H1 (cell line): ENCODE measurements at regions not wholly inside any gene's neighbourhood (a gene's known extent, or its start where the extent isn't known, plus 50 kb on each side); places are given as distances from the start of the nearest gene placed in this dataset.

Experiments
- CTCF ChIA-PET: fragments of 300-600 bp; sonication (Branson Sonifier 250); formaldehyde crosslinking; loops from one replicate; lab custom pipeline; 2021; ENCODE audit not compliant: partially characterized antibody; lab: Charles Lee
- POLR2A ChIA-PET: fragments of 300-600 bp; sonication (Branson Sonifier 250); formaldehyde crosslinking; loops from one replicate; lab custom pipeline; 2021; ENCODE audit warnings: inconsistent platforms; ENCODE audit not compliant: partially characterized antibody; lab: Charles Lee
- DNase-seq, 2 experiments: peaks; one replicate each; pipeline versions ENCODE4 v3.0.0 to v3.0.0-alpha.2; 2010 to 2022; ENCODE audit warnings: low spot score in 2 of 2, low read depth in 1 of 2, mixed read lengths in 1 of 2
- FAIRE-seq: peaks from 2 replicates; lab custom pipeline; 2011; peaks lifted over from hg19 to GRCh38; lab: Jason Lieb, UNC
- H2AFZ ChIP-seq: 2 replicates; pipeline ENCODE4 v1.8.1; 2012; ENCODE audit warnings: low read length, inconsistent platforms
- H2AK5ac ChIP-seq: 2 replicates; pipeline ENCODE4 v1.6.1; 2013; ENCODE audit warnings: low read depth, low read length
- H2BK120ac ChIP-seq: replicated peaks from 2 replicates; pipeline ENCODE3; 2013; ENCODE audit warnings: low read depth, low read length, inconsistent platforms
- H2BK12ac ChIP-seq: 2 replicates; pipeline ENCODE4 v1.6.1; 2013; ENCODE audit warnings: low read depth, low read length
- H2BK15ac ChIP-seq: 2 replicates; pipeline ENCODE4 v1.6.1; 2013; ENCODE audit warnings: low read length
- H2BK20ac ChIP-seq: 2 replicates; pipeline ENCODE4 v1.6.1; 2013; ENCODE audit warnings: low read length
- H2BK5ac ChIP-seq: 2 replicates; pipeline ENCODE4 v1.6.1; 2013; ENCODE audit warnings: low read depth, low read length
- H3K14ac ChIP-seq: 2 replicates; pipeline ENCODE4 v1.6.1; 2013; ENCODE audit warnings: inconsistent platforms; ENCODE audit not compliant: insufficient read length
- H3K18ac ChIP-seq: 2 replicates; pipeline ENCODE4 v1.6.1; 2013; ENCODE audit warnings: low read length; ENCODE audit errors: extremely low read depth
- H3K23ac ChIP-seq: 2 replicates; pipeline ENCODE4 v1.6.1; 2013; ENCODE audit warnings: inconsistent platforms; ENCODE audit not compliant: insufficient read length
- H3K23me2 ChIP-seq: 2 replicates; pipeline ENCODE4 v1.6.1; 2013; ENCODE audit warnings: low read depth, low read length
- H3K27ac ChIP-seq: 2 replicates; pipeline ENCODE4 v1.6.1; 2011; ENCODE audit warnings: low read depth, low read length, inconsistent platforms
- H3K27me3 ChIP-seq, 4 experiments: replicated peaks in 1 of 4; 1 replicate in 1 of 4; 2 replicates in 3 of 4; pipeline versions ENCODE4 v1.6.1 to v1.8.1; 2011 to 2013; ENCODE audit warnings: low read length in 3 of 4, mild to moderate bottlenecking in 3 of 4, inconsistent platforms in 2 of 4, mixed read lengths in 2 of 4, moderate library complexity in 1 of 4; ENCODE audit not compliant: control insufficient read depth in 3 of 4, insufficient read depth in 3 of 4; ENCODE audit errors: extremely low read depth in 1 of 4
- H3K36me3 ChIP-seq, 4 experiments: 2 replicates each; pipeline versions ENCODE4 v1.6.1 to v1.8.1; 2011 to 2013; ENCODE audit warnings: mild to moderate bottlenecking in 4 of 4, low read length in 3 of 4, moderate library complexity in 2 of 4, control low read depth in 1 of 4, inconsistent platforms in 1 of 4; ENCODE audit not compliant: insufficient read depth in 4 of 4, control insufficient read depth in 2 of 4
- H3K4ac ChIP-seq: replicated peaks from 2 replicates; pipeline ENCODE3; 2013; ENCODE audit warnings: low read length, low read depth, mixed read lengths, inconsistent platforms; ENCODE audit not compliant: insufficient read length
- H3K4me1 ChIP-seq, 4 experiments: replicated peaks in 1 of 4; 1 replicate in 1 of 4; 2 replicates in 3 of 4; pipeline versions ENCODE4 v1.6.1 to v1.8.1; 2011 to 2013; ENCODE audit warnings: low read length in 3 of 4, inconsistent platforms in 2 of 4, mixed read lengths in 1 of 4; ENCODE audit not compliant: insufficient read depth in 4 of 4, control insufficient read depth in 3 of 4
- H3K4me2 ChIP-seq, 2 experiments: 2 replicates each; pipeline versions ENCODE4 v1.6.1 to v1.8.1; 2011 to 2013; ENCODE audit warnings: low read depth in 2 of 2, low read length in 2 of 2, control low read depth in 1 of 2, inconsistent platforms in 1 of 2, mild to moderate bottlenecking in 1 of 2; ENCODE audit not compliant: insufficient read depth in 1 of 2
- H3K4me3 ChIP-seq, 4 experiments: fragments of 200-600, 300-600 bp in 1 of 4; sonication (generic), shearing (Covaris generic), sonication (Bioruptor Twin) in 1 of 4; 2 replicates each; pipeline versions ENCODE4 v1.5.1 to v1.8.1; 2011 to 2016; ENCODE audit warnings: low read length in 4 of 4, low read depth in 3 of 4, control low read depth in 2 of 4, inconsistent platforms in 2 of 4, mild to moderate bottlenecking in 2 of 4, mixed read lengths in 1 of 4, moderate library complexity in 1 of 4; ENCODE audit not compliant: insufficient read depth in 2 of 4; ENCODE audit errors: extremely low read depth in 1 of 4
- H3K56ac ChIP-seq: replicated peaks from 2 replicates; pipeline ENCODE3; 2013; ENCODE audit warnings: low read depth, mild to moderate bottlenecking, mixed read lengths, low read length, inconsistent platforms; ENCODE audit not compliant: insufficient read length
- H3K79me1 ChIP-seq: 2 replicates; pipeline ENCODE4 v1.6.1; 2013; ENCODE audit warnings: low read depth, low read length, control low read depth
- H3K79me2 ChIP-seq, 2 experiments: 2 replicates each; pipeline versions ENCODE4 v1.6.1 to v1.8.1; 2012 to 2013; ENCODE audit warnings: low read length in 2 of 2, mild to moderate bottlenecking in 2 of 2, inconsistent platforms in 1 of 2; ENCODE audit not compliant: insufficient read depth in 2 of 2, control insufficient read depth in 1 of 2
- H3K9ac ChIP-seq, 4 experiments: replicated peaks in 1 of 4; 1 replicate in 1 of 4; 2 replicates in 3 of 4; pipeline versions ENCODE4 v1.6.1 to v1.8.1; 2011 to 2013; ENCODE audit warnings: low read depth in 3 of 4, low read length in 3 of 4, control low read depth in 2 of 4, mild to moderate bottlenecking in 2 of 4, moderate library complexity in 2 of 4, inconsistent platforms in 1 of 4; ENCODE audit errors: extremely low read depth in 1 of 4
- H3K9me3 ChIP-seq, 2 experiments: 2 replicates each; pipeline versions ENCODE4 v1.6.1 to v1.8.1; 2012 to 2013; ENCODE audit warnings: mild to moderate bottlenecking in 2 of 2, moderate library complexity in 2 of 2, control low read depth in 1 of 2, inconsistent platforms in 1 of 2, low read depth in 1 of 2, low read length in 1 of 2, mixed read lengths in 1 of 2; ENCODE audit not compliant: insufficient read depth in 2 of 2
- H4K20me1 ChIP-seq, 2 experiments: replicated peaks in 1 of 2; 2 replicates each; pipeline versions ENCODE3 to v1.8.1; 2011 to 2013; ENCODE audit warnings: inconsistent platforms in 2 of 2, low read length in 2 of 2, mild to moderate bottlenecking in 1 of 2; ENCODE audit not compliant: insufficient read depth in 2 of 2, control insufficient read depth in 1 of 2
- H4K5ac ChIP-seq: 2 replicates; pipeline ENCODE4 v1.6.1; 2013; ENCODE audit warnings: low read length, low read depth, mixed read lengths, inconsistent platforms; ENCODE audit not compliant: insufficient read length
- H4K8ac ChIP-seq: 2 replicates; pipeline ENCODE4 v1.8.0; 2013; ENCODE audit warnings: mild to moderate bottlenecking, moderate library complexity, low read length, inconsistent platforms; ENCODE audit not compliant: insufficient read depth; ENCODE audit errors: extremely low read depth
- H4K91ac ChIP-seq: replicated peaks from 2 replicates; pipeline ENCODE3; 2013; ENCODE audit warnings: low read length, mixed read lengths, inconsistent platforms; ENCODE audit not compliant: insufficient read length
- BCL11A ChIP-seq, 2 experiments: IDR thresholded peaks; one replicate each; pipeline ENCODE4 v1.6.1; 2011; ENCODE audit warnings: low read depth in 2 of 2, low read length in 2 of 2, mild to moderate bottlenecking in 2 of 2
- CBX8 ChIP-seq: fragments of 300-800, 300-1000 bp; sonication (generic); IDR thresholded peaks from 2 replicates; pipeline ENCODE4 v1.7.1; 2016; ENCODE audit warnings: low read depth, low read length, borderline replicate concordance
- GABPA ChIP-seq: IDR thresholded peaks from 2 replicates; pipeline ENCODE4 v1.6.1; 2011; ENCODE audit warnings: mild to moderate bottlenecking, low read length, moderate library complexity, borderline replicate concordance; ENCODE audit not compliant: insufficient read depth
- HDAC6 ChIP-seq: IDR thresholded peaks from one replicate; pipeline ENCODE4 v1.7.1; 2012; ENCODE audit warnings: low read depth, mild to moderate bottlenecking, inconsistent platforms, low read length, moderate library complexity
- KDM4A ChIP-seq: IDR thresholded peaks from one replicate; pipeline ENCODE4 v1.7.1; 2012; ENCODE audit warnings: low read depth, mild to moderate bottlenecking, moderate library complexity, low read length, inconsistent platforms; ENCODE audit not compliant: severe bottlenecking
- MAFK ChIP-seq: IDR thresholded peaks from 2 replicates; pipeline ENCODE4 v1.6.1; 2012; ENCODE audit warnings: low read depth, mild to moderate bottlenecking, improper control_type of control experiment, low read length
- POLR2A ChIP-seq, 2 experiments: IDR thresholded peaks; 1 replicate in 1 of 2; 2 replicates in 1 of 2; pipeline ENCODE4 v1.6.1; 2011; ENCODE audit warnings: low read depth in 2 of 2, low read length in 2 of 2, mild to moderate bottlenecking in 2 of 2; ENCODE audit errors: control extremely low read depth in 1 of 2
- RFX5 ChIP-seq: IDR thresholded peaks from 2 replicates; pipeline ENCODE4 v1.6.1; 2011; ENCODE audit warnings: low read depth, low read length, improper control_type of control experiment, borderline replicate concordance
- RXRA ChIP-seq: IDR thresholded peaks from 2 replicates; pipeline ENCODE4 v1.6.1; 2011; ENCODE audit warnings: low read depth, mild to moderate bottlenecking, low read length, moderate library complexity; ENCODE audit not compliant: insufficient read depth
- SP1 ChIP-seq: IDR thresholded peaks from 2 replicates; pipeline ENCODE4 v1.6.1; 2011; ENCODE audit warnings: low read depth, low read length
- TAF1 ChIP-seq: IDR thresholded peaks from 2 replicates; pipeline ENCODE4 v1.6.1; 2011; ENCODE audit warnings: mild to moderate bottlenecking, low read depth, low read length
- TBP ChIP-seq: IDR thresholded peaks from 2 replicates; pipeline ENCODE4 v1.6.1; 2011; ENCODE audit warnings: low read depth, low read length, improper control_type of control experiment
- WGBS, 2 experiments: shearing (Covaris generic) in 1 of 2; methylation state at CpG; one replicate each; pipeline versions ENCODE4 v1.1.6 to v1.1.7; 2013 to 2015; ENCODE audit warnings: low lambda C conversion rate in 2 of 2, mixed read lengths in 2 of 2, inconsistent platforms in 1 of 2, low coverage in 1 of 2, missing lambda C conversion rate in 1 of 2; ENCODE audit not compliant: insufficient replicate concordance in 2 of 2, insufficient coverage in 1 of 2, insufficient read length in 1 of 2; ENCODE audit errors: extremely low coverage in 1 of 2, missing lambda C conversion rate in 1 of 2; 5-methylcytosine and 5-hydroxymethylcytosine counted together
- TF ChIP-seq, protein P1 (sequence below): IDR thresholded peaks from 2 replicates; pipeline ENCODE4 v1.6.1; 2012; ENCODE audit warnings: inconsistent platforms
- TF ChIP-seq, protein P2 (sequence below): IDR thresholded peaks from 2 replicates; pipeline ENCODE4 v1.6.1; 2011; ENCODE audit warnings: low read length, improper control_type of control experiment

DNA sequence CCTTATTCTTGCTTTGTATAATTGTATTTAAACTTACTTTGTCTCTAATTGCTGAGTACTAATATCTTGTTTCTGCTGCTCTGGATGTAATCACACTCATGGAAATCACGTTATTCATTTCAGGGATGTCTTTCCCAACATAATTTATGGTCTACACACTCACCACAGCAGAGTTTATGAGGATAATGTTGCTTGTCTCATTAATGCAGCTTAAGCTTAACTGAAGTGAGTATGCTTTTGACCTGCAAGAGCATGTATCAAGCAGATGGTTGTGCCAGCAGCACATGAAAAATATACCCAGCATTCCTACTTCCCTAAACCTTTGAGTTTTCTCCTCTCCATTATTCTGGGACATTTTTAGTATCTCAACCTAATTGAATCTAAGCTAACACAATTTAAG lies 1080.9 kb downstream of the SLITRK5 start:
- H4K5ac ChIP-seq, result no peak overlapping the region
- H2BK120ac ChIP-seq, result no peak overlapping the region
- H4K20me1 ChIP-seq, result no peaks in the 10 kb centered on the region
- no peaks in the 10 kb centered on the region for H3K79me1 ChIP-seq
- no peaks in the 10 kb centered on the region for H3K9me3 ChIP-seq
- H3K4me1 ChIP-seq, result no peaks in the 10 kb centered on the region
- no peak overlapping the region for H3K56ac ChIP-seq
- H3K4me3 ChIP-seq, result no peak overlapping the region
- no peaks in the 10 kb centered on the region for H3K36me3 ChIP-seq
- CTCF ChIA-PET, result no interaction called here
- no peak overlapping the region for H2BK5ac ChIP-seq
- no peak overlapping the region for H3K14ac ChIP-seq
- H3K27ac ChIP-seq, result no peak overlapping the region
- peaks cover 0 to 1% (median 0%) of the 10 kb centered on the region in 4 experiments; a peak in 1 of 7 replicates for H3K27me3 ChIP-seq
- POLR2A ChIA-PET, result no interaction called here
- no peak overlapping the region for H2AK5ac ChIP-seq
- 91% methylated on average over 1 of the region's 1 CpG; no CpG with 5 or more reads in 1 of the 2 experiments for WGBS, 2 experiments
- no peak overlapping the region for H2BK12ac ChIP-seq
- no peaks in the 10 kb centered on the region for H3K79me2 ChIP-seq
- H3K9ac ChIP-seq, result no peak overlapping the region
- no peak overlapping the region for H2AFZ ChIP-seq
- H4K91ac ChIP-seq, result no peak overlapping the region
- DNase-seq, result no peak
- no peak overlapping the region for H3K23ac ChIP-seq
- H3K4ac ChIP-seq, result no peak overlapping the region
- no peak overlapping the region for H4K8ac ChIP-seq
- H3K23me2 ChIP-seq, result no peaks in the 10 kb centered on the region
- no peak overlapping the region for H2BK20ac ChIP-seq
- no peak overlapping the region for H3K4me2 ChIP-seq
- H2BK15ac ChIP-seq, result no peak overlapping the region
- no peak overlapping the region for H3K18ac ChIP-seq
- FAIRE-seq, result no peak
- TF ChIP-seq SP1, result no peak
- no peak for TF ChIP-seq POLR2A (IDR thresholded peaks at IDR 0.05; ENCODE audit: control extremely low read depth in 1 of 2, low read depth in 2 of 2, low read length in 2 of 2)
- TF ChIP-seq, protein P1, sequence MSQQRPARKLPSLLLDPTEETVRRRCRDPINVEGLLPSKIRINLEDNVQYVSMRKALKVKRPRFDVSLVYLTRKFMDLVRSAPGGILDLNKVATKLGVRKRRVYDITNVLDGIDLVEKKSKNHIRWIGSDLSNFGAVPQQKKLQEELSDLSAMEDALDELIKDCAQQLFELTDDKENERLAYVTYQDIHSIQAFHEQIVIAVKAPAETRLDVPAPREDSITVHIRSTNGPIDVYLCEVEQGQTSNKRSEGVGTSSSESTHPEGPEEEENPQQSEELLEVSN, result no peak
- no peak for TF ChIP-seq GABPA
- TF ChIP-seq TBP, result no peak
- no peak for TF ChIP-seq RXRA
- TF ChIP-seq BCL11A (IDR thresholded peaks at IDR 0.05; ENCODE audit: low read depth in 2 of 2, low read length in 2 of 2), result no peak
- no peak for TF ChIP-seq MAFK
- TF ChIP-seq TAF1, result no peak
- no peak for TF ChIP-seq CBX8
- no peak for TF ChIP-seq KDM4A
- TF ChIP-seq, protein P2, sequence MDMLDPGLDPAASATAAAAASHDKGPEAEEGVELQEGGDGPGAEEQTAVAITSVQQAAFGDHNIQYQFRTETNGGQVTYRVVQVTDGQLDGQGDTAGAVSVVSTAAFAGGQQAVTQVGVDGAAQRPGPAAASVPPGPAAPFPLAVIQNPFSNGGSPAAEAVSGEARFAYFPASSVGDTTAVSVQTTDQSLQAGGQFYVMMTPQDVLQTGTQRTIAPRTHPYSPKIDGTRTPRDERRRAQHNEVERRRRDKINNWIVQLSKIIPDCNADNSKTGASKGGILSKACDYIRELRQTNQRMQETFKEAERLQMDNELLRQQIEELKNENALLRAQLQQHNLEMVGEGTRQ, result no peak
- no peak for TF ChIP-seq HDAC6
- no peak for TF ChIP-seq RFX5
